ENCODE measurements at regions not wholly inside any gene's neighbourhood (a gene's known extent, or its start where the extent isn't known, plus 50 kb on each side); places are given as distances from the start of the nearest gene placed in this dataset.

DNA sequence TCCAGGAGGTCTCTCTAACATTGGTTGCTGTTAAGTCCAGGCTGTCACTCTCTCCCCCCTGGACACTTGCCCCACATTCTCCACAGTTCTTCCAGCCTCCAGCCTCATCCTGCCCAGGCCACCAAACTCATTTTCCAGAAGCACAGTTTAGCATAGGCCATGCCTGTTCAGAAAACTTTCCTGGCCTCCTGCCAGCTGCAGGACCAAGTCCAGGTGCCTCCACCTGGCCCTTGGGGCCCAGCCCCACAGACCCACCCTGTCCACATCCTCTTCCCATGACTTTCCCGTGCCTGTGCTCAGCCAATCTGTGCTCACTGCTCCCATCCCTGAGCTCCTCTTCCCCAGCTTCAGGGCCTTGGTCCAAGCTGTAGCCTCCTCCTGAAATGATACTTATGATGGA lies 905.0 kb downstream of the UQCRFS1 start:
- no peaks in the 10 kb centered on the region for H3K36me3 ChIP-seq
- no peaks in the 10 kb centered on the region for H3K27me3 ChIP-seq
- 32 to 33% (median 32%) methylated on average over 1 of the region's 1 CpG for WGBS, 3 donors
- no peaks in the 10 kb centered on the region for H3K9me3 ChIP-seq
- intact Hi-C loops (cut with DNase I) = no loop called here
- TF ChIP-seq, protein P1, sequence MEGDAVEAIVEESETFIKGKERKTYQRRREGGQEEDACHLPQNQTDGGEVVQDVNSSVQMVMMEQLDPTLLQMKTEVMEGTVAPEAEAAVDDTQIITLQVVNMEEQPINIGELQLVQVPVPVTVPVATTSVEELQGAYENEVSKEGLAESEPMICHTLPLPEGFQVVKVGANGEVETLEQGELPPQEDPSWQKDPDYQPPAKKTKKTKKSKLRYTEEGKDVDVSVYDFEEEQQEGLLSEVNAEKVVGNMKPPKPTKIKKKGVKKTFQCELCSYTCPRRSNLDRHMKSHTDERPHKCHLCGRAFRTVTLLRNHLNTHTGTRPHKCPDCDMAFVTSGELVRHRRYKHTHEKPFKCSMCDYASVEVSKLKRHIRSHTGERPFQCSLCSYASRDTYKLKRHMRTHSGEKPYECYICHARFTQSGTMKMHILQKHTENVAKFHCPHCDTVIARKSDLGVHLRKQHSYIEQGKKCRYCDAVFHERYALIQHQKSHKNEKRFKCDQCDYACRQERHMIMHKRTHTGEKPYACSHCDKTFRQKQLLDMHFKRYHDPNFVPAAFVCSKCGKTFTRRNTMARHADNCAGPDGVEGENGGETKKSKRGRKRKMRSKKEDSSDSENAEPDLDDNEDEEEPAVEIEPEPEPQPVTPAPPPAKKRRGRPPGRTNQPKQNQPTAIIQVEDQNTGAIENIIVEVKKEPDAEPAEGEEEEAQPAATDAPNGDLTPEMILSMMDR (IDR thresholded peaks at IDR 0.05) = no peak
- TF ChIP-seq EP300 (IDR thresholded peaks at IDR 0.05) (no peak), POLR2A (IDR thresholded peaks at IDR 0.05) (no peak)
- no peak overlapping the region for H3K4me3 ChIP-seq
- no peak overlapping the region for H3K27ac ChIP-seq
- H3K4me1 ChIP-seq (ENCODE audit: insufficient read depth) = no peaks in the 10 kb centered on the region
- DNase-seq = no peak

DNA sequence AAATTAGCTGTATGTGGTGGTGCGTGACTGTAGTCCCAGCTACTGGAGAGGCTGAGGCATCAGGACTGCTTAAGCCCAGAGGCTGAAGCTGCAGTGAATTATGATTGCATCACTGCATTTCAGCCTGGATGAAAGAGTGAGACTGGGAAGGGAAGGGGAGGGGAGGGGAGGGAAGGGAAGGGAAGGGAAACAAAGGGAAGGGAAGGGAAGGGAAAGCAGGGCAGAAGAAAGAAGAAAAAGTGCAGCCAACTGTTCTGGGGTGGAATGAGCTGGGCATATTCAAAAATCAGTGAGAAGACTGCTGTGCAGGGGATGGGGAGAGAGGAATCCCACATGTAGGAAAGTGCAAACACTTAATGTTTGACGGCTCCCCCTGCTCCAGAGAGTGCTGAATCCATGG lies 905.5 kb downstream of the UQCRFS1 start:
- H3K9me3 ChIP-seq = no peaks in the 10 kb centered on the region
- TF ChIP-seq, protein P1 (IDR thresholded peaks at IDR 0.05) = no peak
- TF ChIP-seq POLR2A (IDR thresholded peaks at IDR 0.05) (no peak), EP300 (IDR thresholded peaks at IDR 0.05) (no peak)
- 72 to 77% (median 76%) methylated on average over 2 of the region's 2 CpGs for WGBS, 3 donors
- no peak overlapping the region for H3K4me3 ChIP-seq
- no peaks in the 10 kb centered on the region for H3K27me3 ChIP-seq
- no peaks in the 10 kb centered on the region for H3K36me3 ChIP-seq
- intact Hi-C loops (cut with DNase I) = no loop called here
- no peak for DNase-seq
- H3K4me1 ChIP-seq (ENCODE audit: insufficient read depth) = no peaks in the 10 kb centered on the region
- no peak overlapping the region for H3K27ac ChIP-seq

DNA sequence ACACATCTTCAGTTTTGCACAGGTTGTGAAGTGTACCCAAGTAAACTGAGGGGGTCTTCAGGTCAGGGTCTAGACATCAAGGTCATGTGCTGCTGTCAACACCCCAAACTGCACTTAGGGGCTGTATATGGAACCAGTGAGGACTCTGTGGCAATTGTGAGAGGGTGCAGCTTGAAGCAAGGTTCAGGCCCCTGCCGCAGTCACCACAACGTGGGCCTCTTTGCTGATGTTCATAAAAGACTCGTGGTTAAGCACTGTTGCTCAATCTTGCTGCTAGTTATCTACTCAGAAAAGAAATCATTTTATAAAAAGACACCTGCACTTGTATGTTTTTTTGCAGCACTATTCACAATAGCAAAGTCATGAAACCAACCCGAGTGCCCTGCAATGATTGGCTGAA lies 907.4 kb downstream of the UQCRFS1 start:
- intact Hi-C loops (cut with DNase I) = no loop called here
- Histone ChIP-seq H3K27me3 (no peaks in the 10 kb centered on the region), H3K27ac (no peak overlapping the region), H3K4me1 (ENCODE audit: insufficient read depth) (no peaks in the 10 kb centered on the region), H3K9me3 (no peaks in the 10 kb centered on the region), H3K4me3 (no peak overlapping the region), H3K36me3 (no peaks in the 10 kb centered on the region)
- 79 to 82% (median 82%) methylated on average over 4 of the region's 4 CpGs for WGBS, 3 donors
- DNase-seq = no peak
- TF ChIP-seq POLR2A (IDR thresholded peaks at IDR 0.05) = no peak
- TF ChIP-seq EP300 (IDR thresholded peaks at IDR 0.05) = no peak
- TF ChIP-seq, protein P1 (IDR thresholded peaks at IDR 0.05) = no peak

DNA sequence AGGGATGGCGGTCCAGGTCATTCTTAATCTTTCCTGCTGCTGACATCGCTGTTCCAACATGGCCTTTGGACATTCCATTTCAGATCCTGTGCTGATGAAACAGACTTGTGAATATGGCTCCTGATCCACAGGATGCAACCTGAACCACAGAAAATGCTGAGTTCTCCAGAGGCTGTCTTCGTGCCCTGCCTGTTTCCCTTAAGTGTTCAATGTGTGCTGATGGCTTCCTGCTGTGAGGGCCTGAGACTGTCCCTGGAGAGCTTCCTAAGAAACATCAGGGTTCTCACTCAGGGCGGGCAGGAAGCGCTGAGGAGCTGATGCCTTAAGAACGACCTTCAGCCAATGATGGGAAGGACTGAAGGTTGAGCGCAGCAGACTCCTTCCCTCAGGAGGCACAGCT lies 909.4 kb downstream of the UQCRFS1 start:
- H3K27ac ChIP-seq = no peak overlapping the region
- no peaks in the 10 kb centered on the region for H3K36me3 ChIP-seq
- TF ChIP-seq, protein P1 (IDR thresholded peaks at IDR 0.05) = no peak
- TF ChIP-seq POLR2A (IDR thresholded peaks at IDR 0.05) (no peak), EP300 (IDR thresholded peaks at IDR 0.05) (no peak)
- H3K4me3 ChIP-seq = no peak overlapping the region
- 77 to 80% (median 80%) methylated on average over 7 of the region's 7 CpGs for WGBS, 3 donors
- H3K4me1 ChIP-seq (ENCODE audit: insufficient read depth) = no peaks in the 10 kb centered on the region
- no peaks in the 10 kb centered on the region for H3K9me3 ChIP-seq
- DNase-seq = no peak
- H3K27me3 ChIP-seq = no peaks in the 10 kb centered on the region
- intact Hi-C loops (cut with DNase I) = no loop called here

DNA sequence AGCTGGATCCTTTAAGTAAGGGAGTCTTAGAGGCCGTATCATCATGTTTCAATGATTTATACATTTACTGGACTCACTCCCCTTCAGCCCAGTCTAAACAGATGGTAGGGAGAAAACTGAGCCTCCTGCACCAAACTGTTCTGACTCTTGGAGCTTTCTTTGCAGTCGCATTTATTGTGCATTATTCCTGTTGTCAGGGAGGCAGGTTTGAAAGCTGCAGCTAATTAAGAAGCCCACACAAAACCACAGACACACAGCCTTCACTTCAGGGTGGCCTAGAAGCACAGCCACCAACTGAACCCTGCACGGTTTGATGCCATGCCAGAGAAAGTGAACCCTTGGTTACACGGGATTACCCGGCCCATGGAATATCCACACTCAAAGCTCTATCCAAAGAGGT lies 911.0 kb downstream of the UQCRFS1 start:
- DNase-seq = no peak
- no peaks in the 10 kb centered on the region for H3K9me3 ChIP-seq
- no peak overlapping the region for H3K27ac ChIP-seq
- intact Hi-C loops (cut with DNase I) = no loop called here
- H3K4me3 ChIP-seq = no peak overlapping the region
- no peaks in the 10 kb centered on the region for H3K4me1 ChIP-seq (ENCODE audit: insufficient read depth)
- no peaks in the 10 kb centered on the region for H3K36me3 ChIP-seq
- TF ChIP-seq, protein P1 (IDR thresholded peaks at IDR 0.05) = no peak
- no peaks in the 10 kb centered on the region for H3K27me3 ChIP-seq
- 24 to 35% (median 25%) methylated on average over 5 of the region's 5 CpGs for WGBS, 3 donors
